ENCODE measurements at regions not wholly inside any gene's neighbourhood (a gene's known extent, or its start where the extent isn't known, plus 50 kb on each side); places are given as distances from the start of the nearest gene placed in this dataset.

DNA sequence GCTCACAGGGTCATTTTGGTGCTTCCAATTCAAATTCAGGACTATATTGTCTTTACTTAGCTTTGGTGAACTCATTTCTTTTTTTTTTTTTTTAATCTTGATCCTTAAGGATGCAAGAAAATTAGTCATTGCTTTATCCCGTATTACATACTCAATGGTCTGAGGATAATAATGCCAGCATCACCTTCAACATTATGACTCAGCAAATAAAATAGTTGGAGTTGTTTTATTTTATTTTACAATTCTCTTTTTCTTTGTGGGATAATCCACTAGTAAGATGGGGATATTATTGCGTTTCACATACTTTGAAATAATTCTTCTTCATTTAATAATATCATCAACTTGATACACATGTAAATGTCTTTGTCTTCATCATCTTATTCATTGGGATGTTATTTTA is 954.9 kb upstream of the GYPC start:
- ChIA-PET POLR2A (no interaction called here), CTCF (interaction anchor here (0.6 to 0.9 kb wide), 4 partner anchors 9 to 786 kb away, joined by 3 to 5 read pairs (median 3); no protein-coding TSS in a partner anchor)
- no peak overlapping the region for H3K27ac Mint-ChIP-seq (ENCODE audit: low read depth, unreplicated experiment)
- peaks cover 11% of the 10 kb centered on the region for H3K4me1 Mint-ChIP-seq (ENCODE audit: insufficient read depth, unreplicated experiment)
- TF ChIP-seq CTCF (IDR thresholded peaks at IDR 0.05; ENCODE audit: unreplicated experiment): no peak
- BruUV-seq (replicated peaks): no TSS peak
- intact Hi-C loops (cut with micrococcal nuclease): no loop called here
- H3K4me3 Mint-ChIP-seq (ENCODE audit: unreplicated experiment): no peak overlapping the region
- DNase-seq (ENCODE audit: unreplicated experiment): no peak
- no peaks in the 10 kb centered on the region for H3K9me3 Mint-ChIP-seq (ENCODE audit: unreplicated experiment)
- H3K36me3 Mint-ChIP-seq (ENCODE audit: insufficient read depth, unreplicated experiment): peaks cover 4% of the 10 kb centered on the region
- H3K27me3 Mint-ChIP-seq (ENCODE audit: insufficient read depth, unreplicated experiment): no peaks in the 10 kb centered on the region

- H3K4me3 Mint-ChIP-seq (ENCODE audit: unreplicated experiment): no peak overlapping the region
- intact Hi-C loops (cut with micrococcal nuclease): no loop called here
- no peaks in the 10 kb centered on the region for H3K4me1 Mint-ChIP-seq (ENCODE audit: insufficient read depth, unreplicated experiment)
- H3K27ac Mint-ChIP-seq (ENCODE audit: low read depth, unreplicated experiment): no peak overlapping the region
- BruUV-seq (replicated peaks): no TSS peak
- H3K9me3 Mint-ChIP-seq (ENCODE audit: unreplicated experiment): peaks cover 7% of the 10 kb centered on the region
- peaks cover 4% of the 10 kb centered on the region for H3K36me3 Mint-ChIP-seq (ENCODE audit: insufficient read depth, unreplicated experiment)
- no peaks in the 10 kb centered on the region for H3K27me3 Mint-ChIP-seq (ENCODE audit: insufficient read depth, unreplicated experiment)
- no peak for DNase-seq (ENCODE audit: unreplicated experiment)
- ChIA-PET POLR2A (no interaction called here), CTCF (no interaction called here)
- TF ChIP-seq CTCF (IDR thresholded peaks at IDR 0.05; ENCODE audit: unreplicated experiment): no peak
Measured at GRCh38 chr2:125707611-125708010, 948.3 kb upstream of the GYPC start.

- Mint-ChIP-seq H3K27ac (ENCODE audit: low read depth, unreplicated experiment) (no peak overlapping the region), H3K4me3 (ENCODE audit: unreplicated experiment) (no peak overlapping the region), H3K27me3 (ENCODE audit: insufficient read depth, unreplicated experiment) (no peaks in the 10 kb centered on the region), H3K4me1 (ENCODE audit: insufficient read depth, unreplicated experiment) (peaks cover 7% of the 10 kb centered on the region), H3K36me3 (ENCODE audit: insufficient read depth, unreplicated experiment) (no peaks in the 10 kb centered on the region), H3K9me3 (ENCODE audit: unreplicated experiment) (peaks cover 7% of the 10 kb centered on the region)
- ChIA-PET CTCF (interaction anchor here (1.2 kb wide), 1 partner anchor 9 kb away, joined by 3 read pairs; no protein-coding TSS in a partner anchor), POLR2A (no interaction called here)
- no peak for DNase-seq (ENCODE audit: unreplicated experiment)
- intact Hi-C loops (cut with micrococcal nuclease): no loop called here
- BruUV-seq (replicated peaks): no TSS peak
- no peak for TF ChIP-seq CTCF (IDR thresholded peaks at IDR 0.05; ENCODE audit: unreplicated experiment)
Measured at GRCh38 chr2:125710561-125710960, 945.4 kb upstream of the GYPC start.

- POLR2A ChIA-PET: no interaction called here
- H3K4me3 Mint-ChIP-seq (ENCODE audit: unreplicated experiment): no peak overlapping the region
Measured at GRCh38 chr2:125711075-125711474, 944.9 kb upstream of the GYPC start.

More at GRCh38 chr2:125711075-125711474, 944.9 kb upstream of the GYPC start:
- BruUV-seq (replicated peaks): no TSS peak
- intact Hi-C loops (cut with micrococcal nuclease): no loop called here
- peaks cover 7% of the 10 kb centered on the region for H3K9me3 Mint-ChIP-seq (ENCODE audit: unreplicated experiment)
- CTCF ChIA-PET: interaction anchor here (1.2 kb wide), 1 partner anchor 9 kb away, joined by 3 read pairs; no protein-coding TSS in a partner anchor
- H3K27me3 Mint-ChIP-seq (ENCODE audit: insufficient read depth, unreplicated experiment): no peaks in the 10 kb centered on the region
- TF ChIP-seq CTCF (IDR thresholded peaks at IDR 0.05; ENCODE audit: unreplicated experiment): no peak
- no peak for DNase-seq (ENCODE audit: unreplicated experiment)
- H3K36me3 Mint-ChIP-seq (ENCODE audit: insufficient read depth, unreplicated experiment): no peaks in the 10 kb centered on the region
- H3K4me1 Mint-ChIP-seq (ENCODE audit: insufficient read depth, unreplicated experiment): peaks cover 7% of the 10 kb centered on the region
- no peak overlapping the region for H3K27ac Mint-ChIP-seq (ENCODE audit: low read depth, unreplicated experiment)

Data from MCF 10A (cell line).